NCI-H510A treated with DMSO at 0.1 percent for 48 hours (cell line): ENCODE measurements at regions not wholly inside any gene's neighbourhood (a gene's known extent, or its start where the extent isn't known, plus 50 kb on each side); places are given as distances from the start of the nearest gene placed in this dataset.
A peak's percentile ranks its signal among the peaks of the same experiment; 100 is the strongest.
"Not testable (repeated sequence)": the region's sequence is repeated elsewhere in the genome, so short reads cannot be mapped to it uniquely, and the experiment has no call there.

ENCODE experiments used
- DNase-seq: peaks from one replicate; lab custom pipeline; 2025; lab: John Stamatoyannopoulos, UW

DNA sequence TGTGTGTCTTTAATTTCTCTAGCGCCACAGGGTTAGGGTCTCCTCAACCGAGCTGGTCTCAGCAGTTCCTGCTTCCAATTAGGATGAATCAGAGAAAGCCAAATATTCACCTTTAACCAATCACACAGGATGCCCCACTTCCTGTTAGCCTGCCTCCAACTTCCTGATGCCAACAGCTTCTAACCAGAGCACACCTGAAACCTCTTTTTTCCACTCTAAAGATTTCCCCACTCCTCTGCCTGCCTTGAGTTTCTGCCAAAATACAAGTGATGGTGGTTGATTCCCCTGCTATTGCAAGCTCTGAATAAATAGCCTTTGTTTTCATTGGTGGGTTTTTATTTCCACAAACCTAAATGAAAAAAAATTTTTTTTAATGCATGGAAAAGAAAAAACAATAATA, 144.7 kb upstream of the UST start:
- no peak for DNase-seq

DNA sequence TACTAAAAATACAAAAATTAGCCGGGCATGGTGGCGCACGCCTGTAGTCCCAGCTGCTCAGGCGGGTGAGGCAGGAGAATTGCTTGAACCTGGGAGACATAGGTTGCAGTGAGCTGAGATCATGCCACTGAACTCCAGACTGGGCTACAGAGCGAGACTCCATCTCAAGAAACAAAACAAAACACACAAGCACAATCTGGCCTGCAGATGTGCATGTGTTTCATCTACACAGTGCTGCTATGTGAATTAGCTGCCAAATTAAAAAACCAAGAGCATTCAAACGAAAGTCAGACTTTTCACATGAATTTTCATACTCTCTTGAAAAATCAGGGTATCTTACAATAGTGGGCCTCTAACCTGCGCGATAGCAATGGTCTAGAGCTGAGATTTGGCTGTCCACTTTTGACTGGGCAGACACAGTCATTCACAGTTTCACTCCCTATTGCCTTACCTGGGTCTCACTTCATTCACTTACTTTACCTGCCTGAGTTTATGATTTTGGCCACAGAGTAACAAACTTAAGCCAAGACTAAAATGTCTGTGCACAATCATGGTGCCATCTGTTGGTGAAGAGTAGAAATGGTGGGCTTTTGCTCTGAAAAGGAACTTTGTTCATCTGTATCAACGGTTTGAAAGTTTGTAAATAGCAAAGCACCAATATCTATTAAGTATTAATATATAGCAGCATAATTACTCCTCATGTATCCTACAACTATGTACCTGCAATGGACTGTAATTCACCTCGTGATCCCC, 138.5 kb upstream of the UST start:
- no peak for DNase-seq

DNA sequence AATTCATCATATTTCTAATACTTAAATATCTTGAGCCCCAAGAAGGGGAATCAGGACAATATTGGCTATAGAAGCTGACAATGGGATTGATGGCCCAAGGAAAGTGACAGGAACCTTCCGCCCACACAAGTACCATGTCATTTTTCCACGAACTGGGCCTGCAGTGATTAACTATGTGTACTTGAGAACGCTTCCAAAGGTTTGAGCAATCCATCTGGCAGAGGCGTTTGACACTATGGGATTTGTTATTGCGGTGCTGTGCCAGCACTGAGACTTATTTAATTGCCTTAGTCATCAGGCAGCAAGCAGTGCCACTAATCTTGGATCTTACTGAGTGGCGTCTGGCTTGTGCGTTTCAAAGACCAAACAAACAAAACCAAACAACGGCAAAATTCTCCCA, 135.6 kb upstream of the UST start:
- no peak for DNase-seq

DNA sequence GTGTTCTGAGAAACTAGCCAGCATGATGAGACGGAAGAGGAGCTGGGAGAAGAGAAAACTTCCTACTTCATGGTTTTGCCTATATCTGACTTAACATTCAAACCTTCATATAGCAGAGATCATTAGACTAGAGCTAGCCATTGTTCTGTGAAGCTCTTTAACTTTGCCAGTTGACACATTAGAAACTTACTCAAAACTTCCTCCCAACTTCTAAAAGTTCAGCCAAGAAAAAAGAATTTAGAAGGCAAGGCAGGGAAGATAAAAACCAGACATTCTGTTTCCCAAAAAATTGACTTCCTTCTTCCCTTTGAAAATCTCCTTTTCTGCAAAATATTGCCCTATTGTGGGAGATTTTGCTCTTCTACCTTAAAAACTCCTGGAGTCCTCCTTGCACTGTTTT, 134.8 kb upstream of the UST start:
- no peak for DNase-seq

DNA sequence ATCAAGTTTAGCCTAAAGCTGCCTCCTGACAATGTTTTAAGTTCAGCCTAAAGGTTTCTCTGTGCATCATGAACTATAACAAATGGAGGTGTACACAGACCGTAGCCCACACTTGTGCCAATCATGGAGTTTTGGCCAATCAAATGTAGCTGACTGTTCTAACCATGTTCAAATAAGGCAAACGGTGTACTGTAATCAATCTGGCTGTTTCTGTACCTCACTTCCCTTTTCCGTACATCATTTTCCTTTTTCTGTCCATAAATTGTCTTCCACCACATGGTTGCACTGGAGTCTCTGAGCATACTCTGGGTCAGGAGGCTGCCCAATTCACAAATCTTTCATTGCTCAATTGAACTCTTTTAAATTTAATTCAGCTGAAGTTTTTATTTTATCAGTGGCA, 132.2 kb upstream of the UST start:
- DNase-seq = no peak

DNA sequence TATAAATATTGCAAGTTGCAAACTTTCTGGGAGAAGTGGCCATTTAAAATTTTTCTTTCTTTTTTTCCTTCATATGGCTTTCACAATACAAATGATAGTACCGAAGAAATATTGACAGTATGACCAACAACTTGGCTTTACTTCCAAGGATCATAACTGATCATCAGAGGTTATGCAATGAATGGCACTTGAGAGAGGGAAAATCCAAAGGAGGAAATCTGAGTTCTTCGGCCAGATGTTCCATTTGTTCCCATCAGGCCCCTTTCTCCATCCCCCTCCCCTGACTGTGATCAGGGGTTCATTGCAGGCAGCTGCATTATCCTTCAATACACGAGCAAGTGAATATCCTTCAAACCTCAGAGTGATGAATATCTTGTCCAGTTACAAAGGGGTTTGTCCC, 130.0 kb upstream of the UST start:
- no peak for DNase-seq

DNA sequence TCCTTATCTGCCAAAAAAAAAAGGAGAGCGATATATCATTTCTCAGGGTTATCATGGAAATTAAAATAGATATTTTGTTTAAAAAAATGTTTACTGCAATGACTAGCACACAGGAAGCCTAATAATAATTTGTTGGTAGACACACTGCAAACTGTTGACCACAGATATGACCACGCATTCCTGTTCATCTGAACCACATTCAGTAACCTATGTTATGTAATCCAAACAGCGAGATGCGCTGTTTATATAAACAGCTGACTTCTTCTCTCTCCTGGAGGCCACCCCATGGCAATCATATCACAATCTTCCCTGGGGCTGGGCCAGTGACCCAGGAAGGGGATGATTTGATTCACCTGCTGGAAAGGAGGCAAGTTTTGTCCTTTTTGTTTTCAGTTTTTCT, 129.3 kb upstream of the UST start:
- no peak for DNase-seq

DNA sequence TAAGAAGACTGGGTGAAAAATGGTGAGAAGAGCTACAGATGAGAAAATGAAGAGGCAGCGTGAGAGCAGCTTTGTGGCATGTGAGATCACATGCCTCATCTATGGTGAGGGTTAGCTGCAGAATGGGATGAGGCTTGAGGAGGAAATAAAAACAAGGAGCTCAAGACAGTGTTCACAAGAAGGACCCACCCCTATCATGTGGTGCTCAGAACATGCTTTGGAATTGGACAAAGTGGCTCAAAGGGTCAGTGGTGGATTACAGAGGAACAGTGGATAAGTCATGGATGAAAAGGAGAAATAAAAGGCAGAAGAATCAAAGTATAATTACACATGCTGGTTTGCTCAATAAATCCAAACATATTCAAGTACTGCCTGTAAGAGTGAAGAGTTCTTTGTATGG, 126.9 kb upstream of the UST start:
- DNase-seq = no peak

DNA sequence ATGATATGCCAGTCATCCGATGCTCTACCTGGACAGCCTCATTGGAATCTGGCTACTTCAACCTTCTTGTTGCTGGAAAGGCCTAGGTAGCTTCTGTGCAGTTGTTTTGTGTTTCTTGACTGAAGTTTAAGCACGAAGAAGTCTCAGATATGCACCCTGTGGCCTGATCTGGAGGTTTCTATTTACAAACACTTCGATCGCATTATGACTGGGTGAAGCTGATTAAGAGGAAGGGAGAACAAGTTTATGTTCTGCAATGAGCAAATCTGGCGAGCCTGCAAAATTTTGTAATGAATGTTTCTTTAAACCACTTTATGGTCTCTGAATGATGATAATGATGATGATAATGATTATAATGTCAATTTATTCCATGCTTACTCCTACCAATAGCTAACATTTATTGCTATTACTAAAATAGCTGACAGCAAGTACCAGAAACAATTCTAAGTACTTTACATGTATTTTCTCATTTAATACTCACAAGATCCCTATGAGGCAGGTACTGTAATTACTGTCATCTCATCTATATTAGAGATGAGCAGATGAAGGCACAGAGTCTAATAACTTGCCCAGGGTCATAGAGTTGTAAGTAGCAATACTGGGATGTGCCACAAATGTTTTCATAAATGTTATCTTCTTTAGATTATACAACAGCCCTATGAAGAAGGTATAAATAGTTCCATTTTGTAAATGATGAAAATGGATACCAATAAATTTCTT, 126.1 kb upstream of the UST start:
- no peak for DNase-seq

DNA sequence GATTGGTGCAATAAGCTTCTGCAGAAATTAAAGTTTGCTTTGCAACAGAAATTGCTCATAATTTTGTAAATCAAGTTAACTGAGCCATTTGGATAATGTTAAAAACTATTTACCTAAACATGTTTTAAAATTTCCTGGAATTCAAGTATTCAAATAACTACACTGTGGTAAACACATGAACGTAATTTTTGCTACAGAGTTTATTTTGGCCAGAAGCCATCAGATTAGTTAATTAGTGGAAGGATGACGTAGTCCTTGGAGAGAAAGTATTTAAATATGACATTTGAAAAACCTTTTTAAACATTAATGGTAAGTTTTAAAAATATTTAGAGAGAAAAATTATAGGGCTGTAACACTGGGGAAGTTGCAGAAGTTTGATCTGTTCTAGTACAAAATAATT, 121.2 kb upstream of the UST start:
- DNase-seq = no peak

DNA sequence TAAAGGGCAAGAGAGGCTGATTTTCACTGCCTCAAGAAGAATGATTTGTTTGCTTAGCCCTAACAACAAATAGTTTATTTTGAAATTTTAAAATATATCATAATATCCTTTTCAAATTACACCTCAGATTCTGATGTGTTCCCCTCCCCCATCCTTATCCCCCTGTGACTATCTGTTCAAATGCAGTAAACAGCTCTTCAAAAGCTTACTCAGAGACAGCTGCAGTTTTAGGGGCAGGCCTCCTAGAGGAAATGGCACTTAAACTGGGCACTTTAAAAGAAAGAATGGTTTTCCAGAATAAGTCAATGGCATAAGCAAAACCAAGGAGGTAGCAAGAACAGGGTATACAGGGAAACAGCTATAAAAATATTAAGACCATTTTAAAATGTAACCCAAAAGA, 118.6 kb upstream of the UST start:
- DNase-seq = peak; percentile 55

DNA sequence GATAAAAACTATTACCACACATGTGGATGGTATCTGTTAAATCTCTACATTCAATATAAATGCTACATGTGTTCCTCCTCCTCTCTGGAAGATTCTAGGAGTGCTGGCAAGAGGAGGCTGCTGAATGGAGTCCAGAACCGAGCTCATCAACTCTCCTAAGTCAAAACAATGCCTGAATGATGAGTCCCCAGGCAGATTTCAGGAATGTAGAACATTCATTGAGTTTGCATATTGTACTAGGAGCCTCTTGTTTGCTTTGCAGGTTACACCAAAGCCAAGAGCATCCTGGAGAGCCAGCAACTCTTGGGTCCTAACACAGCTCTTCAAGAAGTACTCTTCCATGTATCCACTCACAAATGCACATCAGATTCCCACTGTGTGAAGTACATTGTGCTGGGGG, 117.6 kb upstream of the UST start:
- DNase-seq = peak; percentile 59

DNA sequence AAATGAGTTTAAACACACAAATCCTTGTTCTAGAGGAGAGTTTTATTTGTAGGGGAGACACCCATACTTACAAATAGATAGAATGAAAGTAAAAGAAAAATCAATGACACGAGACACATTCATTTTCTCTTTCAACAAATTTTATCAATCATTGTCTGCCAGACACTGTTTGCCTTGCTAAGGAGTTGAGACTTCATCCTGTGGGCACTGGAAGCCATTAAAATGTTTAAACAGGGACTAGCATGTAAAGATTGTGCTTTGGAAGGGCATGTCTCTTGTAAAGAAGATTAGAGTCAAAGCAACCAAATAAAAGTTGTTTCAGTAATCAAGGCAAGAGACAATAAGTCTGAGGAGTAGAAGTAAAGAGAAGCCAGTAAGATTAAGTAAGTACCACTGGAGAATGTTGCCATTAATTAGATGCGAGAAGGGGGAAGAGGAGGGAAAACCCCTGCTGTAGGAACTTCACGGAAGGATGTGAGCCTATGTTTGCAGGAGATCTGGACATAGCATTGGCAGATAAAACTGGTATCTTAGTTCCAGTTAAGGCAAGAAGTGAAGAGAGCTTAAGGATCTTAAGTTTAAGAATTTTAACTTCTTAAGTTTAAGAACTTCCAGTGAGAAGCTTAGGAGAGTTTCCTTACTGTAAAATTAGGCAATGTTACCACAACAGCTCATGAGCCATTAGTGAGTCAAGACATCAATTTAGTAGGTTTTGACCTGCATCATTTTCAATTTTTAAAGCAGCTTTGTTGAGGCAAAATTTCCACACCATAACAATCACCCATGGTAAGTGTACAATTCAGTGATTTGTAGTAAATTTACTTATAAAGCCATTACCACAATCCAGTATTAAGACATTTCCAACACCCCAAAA, 117.0 kb upstream of the UST start:
- peak; percentile 59 for DNase-seq

DNA sequence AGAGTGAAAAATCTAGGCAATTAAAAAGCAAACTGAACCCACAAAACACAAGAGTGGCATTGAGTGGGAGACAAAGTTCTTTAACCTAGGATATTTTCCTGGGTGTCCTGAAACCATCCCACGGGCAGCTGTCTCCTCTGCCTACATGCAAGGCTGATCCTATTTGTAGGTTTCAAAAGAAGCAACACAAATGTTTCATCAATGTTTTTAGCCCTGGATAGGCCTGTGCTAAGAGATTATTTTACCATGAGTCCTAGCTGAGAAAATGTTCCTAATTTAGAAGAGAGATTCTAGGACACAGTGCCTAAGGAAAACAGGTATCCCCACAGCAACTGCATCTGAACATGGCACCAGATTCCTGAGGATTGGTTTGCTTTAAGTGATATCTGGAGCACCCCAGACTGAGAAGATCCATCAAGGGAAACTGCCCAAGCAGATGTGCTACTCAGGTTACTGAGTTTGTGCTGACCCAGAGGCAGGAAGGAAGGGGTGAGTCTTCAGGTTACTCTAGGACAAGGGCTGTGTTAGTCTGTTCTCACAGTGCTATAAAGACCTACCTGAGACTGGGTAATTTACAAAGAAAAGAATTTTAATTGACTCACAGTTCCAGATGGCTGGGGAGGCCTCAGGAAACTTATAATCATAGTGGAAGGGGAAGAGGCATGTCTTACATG, 111.6 kb upstream of the UST start:
- DNase-seq = no peak

DNA sequence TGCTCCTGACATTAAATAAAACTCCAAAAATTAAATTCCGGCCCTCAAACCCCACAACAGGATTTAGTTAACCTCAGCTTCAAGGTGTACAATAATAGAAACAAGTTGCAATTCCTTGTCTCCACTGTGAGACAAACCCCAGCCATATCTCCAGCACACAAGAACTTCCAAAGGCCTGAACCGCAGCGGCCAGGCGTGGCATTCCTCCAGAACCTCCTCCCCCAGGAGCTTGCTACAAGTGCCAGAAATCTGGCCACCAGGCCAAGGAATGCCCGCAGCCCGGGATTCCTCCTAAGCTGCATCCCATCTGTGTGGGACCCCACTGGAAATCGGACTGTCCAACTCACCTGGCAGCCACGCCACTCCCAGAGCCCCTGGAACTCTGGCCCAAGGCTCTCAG, 105.0 kb upstream of the UST start:
- not testable (repeated sequence) for DNase-seq

DNA sequence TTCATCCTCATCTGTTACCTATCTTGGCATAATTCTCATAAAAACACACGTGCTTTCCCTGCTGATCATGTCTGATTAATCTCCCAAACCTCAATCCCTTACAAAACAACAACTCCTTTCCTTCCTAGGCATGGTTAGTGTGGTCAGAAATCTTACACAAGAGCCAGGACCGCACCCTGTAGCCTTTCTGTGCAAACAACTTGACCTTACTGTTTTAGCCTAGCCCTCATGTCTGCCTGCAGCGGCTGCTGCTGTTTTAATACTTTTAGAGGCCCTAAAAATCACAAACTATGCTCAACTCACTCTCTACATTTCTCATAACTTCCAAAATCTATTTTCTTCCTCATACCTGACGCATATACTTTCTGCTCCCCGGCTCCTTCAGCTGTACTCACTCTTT, 103.6 kb upstream of the UST start:
- DNase-seq = not testable (repeated sequence)

DNA sequence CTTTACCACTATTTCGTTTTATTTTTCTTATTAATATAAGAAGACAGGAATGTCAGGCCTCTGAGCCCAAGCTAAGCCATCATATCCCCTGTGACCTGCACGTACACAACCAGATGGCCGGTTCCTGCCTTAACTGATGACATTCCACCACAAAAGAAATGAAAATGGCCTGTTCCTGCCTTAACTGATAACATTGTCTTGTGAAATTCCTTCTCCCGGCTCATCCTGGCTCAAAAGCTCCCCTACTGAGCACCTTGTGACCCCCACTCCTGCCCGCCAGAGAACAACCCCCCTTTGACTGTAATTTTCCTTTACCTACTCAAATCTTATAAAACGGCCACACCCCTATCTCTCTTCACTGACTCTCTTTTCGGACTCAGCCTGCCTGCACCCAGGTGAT, 101.8 kb upstream of the UST start:
- DNase-seq = not testable (repeated sequence)

DNA sequence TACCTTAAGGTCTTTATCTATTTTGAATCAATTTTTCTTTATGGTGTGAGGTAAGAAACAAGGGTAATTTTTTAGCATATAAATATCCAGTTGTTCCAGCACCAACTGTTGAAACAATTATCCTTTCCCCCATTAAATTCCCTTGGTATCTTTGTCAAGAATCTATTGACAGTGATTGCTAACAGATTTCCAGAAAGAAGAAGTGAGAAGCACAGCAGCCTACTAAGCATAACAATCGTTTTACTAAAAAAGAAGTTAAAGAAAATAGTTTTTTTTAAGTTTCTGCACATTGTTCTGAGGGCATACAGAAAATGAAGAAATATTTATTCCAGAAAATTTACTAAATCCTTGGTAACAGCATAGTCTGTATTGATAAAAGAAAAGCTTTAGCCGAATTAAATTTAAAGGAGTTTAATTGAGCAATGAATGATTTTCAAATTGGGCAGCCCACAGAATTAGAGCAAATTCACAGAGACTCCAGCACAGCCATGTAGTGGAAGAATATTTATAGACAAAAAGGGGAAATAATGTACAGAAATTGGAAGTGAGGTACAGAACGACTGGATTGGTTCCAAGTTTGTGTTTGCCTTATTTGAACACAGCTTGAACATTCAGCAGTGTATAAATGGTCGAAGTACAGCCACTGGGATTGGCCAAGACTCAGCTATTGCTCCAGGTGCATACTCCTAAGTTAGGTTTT, 97.9 kb upstream of the UST start:
- no peak for DNase-seq

DNA sequence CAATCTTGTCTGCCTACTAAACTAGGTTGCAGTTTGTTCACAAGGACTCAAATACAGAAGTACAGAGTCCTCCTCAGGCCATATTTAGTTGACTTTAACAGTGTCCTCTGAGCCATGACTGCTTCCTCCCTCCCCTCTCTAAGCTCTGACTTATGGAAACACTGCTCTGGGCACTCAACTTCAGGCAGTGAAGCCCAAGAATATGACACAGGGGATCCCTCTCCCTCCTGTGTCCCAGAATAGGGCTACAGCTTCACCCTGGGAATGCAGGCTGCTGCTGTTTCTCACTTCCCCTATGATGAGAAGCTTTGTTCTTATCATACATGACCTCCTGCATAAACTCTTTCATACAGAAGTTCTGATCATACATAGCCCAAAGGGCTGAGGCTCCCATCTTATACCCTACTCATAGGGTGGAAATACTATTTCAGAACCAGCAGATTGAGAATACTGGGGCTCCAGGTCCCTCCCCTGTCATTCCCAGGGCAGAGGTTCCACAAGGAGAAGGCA, 97.3 kb upstream of the UST start:
- no peak for DNase-seq

DNA sequence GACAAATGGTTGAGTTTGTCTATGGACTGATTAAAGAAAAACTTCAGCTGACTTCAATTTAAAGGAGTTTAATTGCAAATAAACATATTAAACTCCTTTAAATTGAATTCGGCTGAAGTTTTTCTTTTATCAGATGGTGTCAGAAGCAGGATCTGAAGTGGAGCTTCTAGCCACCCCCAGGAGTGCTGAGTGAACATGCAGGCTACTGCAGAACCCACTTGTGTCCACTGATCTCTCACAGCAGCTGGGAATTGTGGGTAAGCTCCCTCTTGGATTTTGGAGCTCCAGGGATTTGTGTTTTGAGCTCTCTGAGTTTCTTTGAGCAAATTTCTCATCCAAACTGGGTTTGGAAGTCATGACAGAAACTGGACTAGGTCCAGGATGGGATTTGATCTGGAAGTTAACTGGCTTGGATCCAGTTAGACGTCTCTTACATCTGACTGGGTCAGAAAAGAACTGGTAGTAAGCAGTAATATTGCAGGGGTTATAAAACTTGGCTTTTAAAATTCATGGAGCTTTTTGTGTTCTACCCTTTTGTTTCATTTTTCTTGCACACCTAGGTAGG, 95.8 kb upstream of the UST start:
- DNase-seq = no peak

DNA sequence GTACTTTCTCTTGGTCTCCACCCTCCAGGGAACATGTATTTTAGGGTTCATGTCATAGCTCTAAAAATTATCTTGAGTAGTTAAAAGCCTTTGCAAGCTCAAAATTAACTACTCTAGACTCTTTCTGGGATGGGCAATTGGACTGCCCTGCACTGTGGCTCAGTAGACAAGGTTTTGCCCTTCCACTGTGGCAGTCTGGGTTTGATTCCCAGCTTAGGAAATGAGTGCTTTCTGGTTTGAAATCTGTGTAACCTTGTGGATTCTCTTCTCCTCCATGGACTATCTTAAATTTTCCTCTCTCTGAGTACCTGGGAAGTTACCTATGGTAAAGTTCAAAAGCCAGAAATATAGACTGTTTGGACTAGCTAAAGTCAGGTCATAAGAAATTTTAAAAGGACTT, 94.6 kb upstream of the UST start:
- DNase-seq = no peak
